HG02763 (cell line): ENCODE measurements at regions not wholly inside any gene's neighbourhood (a gene's known extent, or its start where the extent isn't known, plus 50 kb on each side); places are given as distances from the start of the nearest gene placed in this dataset.
"Not testable (repeated sequence)": the region's sequence is repeated elsewhere in the genome, so short reads cannot be mapped to it uniquely, and the experiment has no call there.

Source experiments
- ATAC-seq: cut with Tn5 transposase; IDR thresholded peaks from one replicate; pipeline ENCODE4 v1.9.1; 2021; ENCODE audit warnings: mild to moderate bottlenecking, moderate library complexity; ENCODE audit not compliant: unreplicated experiment

DNA sequence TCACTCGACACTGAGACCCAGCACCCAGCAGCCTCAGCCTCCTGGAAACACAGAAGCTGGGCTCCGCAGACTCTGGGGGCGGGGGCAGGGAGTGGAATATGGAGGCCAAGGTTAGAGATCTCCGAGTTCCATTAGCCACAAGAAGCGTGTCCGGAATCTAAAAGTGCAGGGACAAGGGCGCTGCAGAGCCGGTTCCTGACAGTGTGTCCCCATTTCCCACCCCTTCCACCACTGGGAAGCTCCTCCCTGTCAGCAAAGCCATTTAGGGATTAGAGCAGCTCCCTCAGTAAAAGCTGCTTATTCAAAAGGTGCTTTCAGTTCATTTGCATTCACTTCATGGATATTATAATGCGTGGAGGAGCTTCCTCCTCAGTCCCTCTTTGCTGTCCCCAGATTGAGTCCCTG is 74.1 kb upstream of the HSPA9 start:
- ATAC-seq: no peak

GRCh38 chr5:138648841-138649240 is 73.6 kb upstream of the HSPA9 start:
- ATAC-seq: no peak

- no peak for ATAC-seq
Observed at GRCh38 chr5:138647794-138648410, 72.7 kb upstream of the HSPA9 start.

DNA sequence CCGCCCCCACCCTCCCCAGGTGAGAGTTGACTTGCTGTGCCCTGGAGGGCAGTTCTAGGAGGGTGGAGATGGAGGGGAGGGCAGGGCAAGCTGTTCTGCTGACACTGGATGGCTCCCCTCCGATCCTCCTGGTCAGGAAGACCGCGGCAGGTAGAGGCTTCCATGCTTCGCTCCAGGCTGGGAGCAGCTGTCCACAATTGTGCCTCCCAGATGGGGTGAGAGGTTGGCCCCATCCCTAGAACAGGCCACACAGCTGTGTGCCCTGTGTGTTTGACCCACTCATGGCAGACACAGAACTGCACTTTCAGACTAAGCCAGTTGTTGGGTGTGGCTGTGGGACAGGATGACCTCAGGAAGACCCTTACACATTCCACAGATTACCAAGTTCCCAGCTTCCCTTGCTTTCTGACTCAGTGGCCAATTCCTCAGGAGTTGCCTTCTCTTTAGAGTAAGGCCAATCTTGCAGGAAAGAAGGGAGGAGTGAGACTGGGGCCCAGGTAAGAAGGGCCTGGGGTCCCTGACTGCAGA is 72.1 kb upstream of the HSPA9 start:
- ATAC-seq: no peak

- no peak for ATAC-seq
Observed at GRCh38 chr5:138646671-138647070, 71.5 kb upstream of the HSPA9 start.

DNA sequence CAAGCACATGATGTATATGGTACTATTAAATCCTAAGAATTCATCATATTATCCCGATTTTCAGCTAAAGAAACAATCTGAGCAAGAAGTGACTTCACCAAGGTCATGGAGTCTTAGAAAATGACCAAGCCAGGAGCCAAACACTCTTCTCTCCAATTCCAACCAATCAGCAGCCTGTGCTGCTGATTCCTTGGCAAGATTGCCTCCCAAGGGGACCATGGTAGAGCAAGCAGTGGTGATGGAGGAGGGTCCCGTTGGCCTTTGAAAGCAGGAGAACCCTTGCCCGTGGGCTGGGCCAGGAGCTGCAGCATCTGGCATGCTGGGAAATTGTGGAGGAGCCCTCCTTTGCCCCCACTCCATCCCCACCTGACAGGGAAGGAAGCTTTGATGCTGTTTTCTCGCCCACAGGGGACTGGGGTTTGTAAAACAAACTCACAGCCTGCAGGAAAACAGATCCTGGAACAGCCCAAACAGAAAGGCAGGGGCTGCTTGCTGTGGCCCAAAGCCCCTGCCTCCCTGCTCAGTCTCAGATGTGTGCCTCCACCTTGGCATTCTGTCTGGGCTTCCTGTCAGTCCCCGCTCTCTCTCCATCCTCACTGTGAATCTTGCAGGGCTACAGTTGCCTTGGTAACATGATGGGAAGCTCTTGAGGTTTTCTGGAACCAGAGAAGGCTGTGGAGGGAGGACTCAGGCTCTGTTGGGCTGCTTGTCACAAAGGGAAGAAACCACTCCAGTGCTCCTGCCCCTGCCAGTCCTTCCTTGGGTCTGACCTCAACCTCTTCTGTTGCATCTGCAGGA is 70.8 kb upstream of the HSPA9 start:
- ATAC-seq: no peak

DNA sequence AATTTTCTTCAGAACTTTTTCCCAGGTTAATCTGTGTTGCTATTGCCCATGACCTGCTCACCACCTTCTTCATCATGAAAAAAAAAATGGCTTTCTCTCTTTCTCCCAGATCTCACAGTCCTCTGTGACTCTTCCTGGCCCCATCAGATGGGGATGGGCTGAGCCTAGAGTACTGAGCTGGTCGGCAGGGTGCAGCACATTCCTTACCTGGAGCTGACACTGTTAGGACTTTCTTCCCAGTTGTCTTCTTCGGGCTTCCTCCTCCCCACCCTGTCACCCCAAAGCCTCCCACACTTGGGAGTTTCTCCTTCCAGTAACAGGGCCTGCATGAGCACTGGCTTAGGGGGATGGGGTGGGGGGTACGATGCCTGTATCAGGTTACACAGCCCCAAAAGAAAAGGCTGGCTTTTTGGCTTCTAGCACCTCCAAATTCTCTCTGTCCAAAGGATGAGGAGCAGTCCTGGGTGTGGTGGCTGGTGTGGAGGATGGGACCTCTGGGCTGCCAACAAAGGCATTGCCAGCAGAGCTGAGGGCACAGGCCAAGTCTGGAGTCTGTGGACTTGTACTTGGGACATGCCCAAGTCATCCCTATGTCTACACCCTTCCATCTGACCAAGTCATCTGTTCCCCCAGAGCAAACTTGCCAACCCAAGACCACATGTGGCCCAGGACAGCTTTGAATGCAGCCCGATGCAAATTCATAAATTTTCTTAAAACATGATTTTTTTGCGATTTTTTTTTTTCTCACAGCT is 68.0 kb upstream of the HSPA9 start:
- no peak for ATAC-seq

DNA sequence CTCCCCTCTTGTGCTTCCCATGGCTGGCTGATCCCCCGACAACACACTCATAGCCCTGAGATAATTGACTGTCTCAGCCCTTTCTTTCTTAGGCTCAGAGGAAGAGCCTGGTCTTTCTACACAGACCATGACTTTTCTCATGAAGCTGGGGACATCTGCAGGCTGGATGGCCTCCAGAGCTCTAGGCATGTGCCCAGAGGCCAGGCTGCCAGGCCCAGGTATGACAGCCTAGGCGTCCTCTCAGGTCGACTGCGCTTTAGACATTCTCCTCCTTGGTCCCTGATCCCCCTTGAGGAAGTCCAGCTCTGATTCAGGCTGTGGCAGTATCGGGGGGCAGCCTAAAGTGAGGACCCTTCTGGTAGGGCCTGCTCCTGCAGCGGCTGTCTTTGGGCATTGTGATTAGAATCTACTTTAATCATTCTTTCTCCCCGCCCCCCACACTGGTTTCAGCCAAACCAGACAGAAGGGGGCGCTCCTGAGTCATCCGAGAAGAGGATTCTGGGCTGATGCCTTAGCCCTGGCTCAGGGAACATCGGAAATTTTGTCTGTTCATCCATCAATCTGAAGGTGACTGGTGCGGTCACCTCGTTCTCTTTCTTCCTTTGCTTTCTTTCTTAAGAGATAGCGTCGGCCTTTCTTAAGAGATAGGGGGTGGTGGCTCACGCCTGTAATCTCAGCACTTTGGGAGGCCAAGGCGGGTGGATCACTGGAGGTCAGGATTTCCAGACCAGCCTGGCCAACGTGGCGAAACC is 66.5 kb upstream of the HSPA9 start:
- no peak for ATAC-seq

- no peak for ATAC-seq
Observed at GRCh38 chr5:138640646-138641254, 65.5 kb upstream of the HSPA9 start.

DNA sequence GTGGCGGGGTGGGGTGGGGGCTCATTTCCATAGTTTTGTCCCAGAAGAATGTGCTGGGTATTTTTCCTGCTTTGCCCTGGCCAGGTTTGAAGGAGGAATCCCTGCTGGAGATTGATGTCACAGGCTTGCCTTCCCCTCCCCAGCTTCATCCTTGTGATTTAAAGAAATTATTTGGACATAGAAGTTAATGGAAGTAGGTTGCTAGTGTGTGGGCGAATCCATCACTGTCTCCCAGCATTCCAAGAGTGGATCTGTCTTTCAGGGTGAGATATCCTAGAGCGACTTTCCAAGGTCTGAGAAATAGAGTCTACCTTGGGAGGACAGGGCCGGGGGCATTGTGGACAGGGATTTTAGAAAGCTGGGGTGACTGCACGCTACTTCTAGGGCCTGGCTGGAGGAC is 64.9 kb upstream of the HSPA9 start:
- no peak for ATAC-seq

GRCh38 chr5:138639326-138639725 is 64.1 kb upstream of the HSPA9 start:
- ATAC-seq: no peak

- no peak for ATAC-seq
Observed at GRCh38 chr5:138637256-138637655, 62.1 kb upstream of the HSPA9 start.

GRCh38 chr5:138636398-138636944 is 61.3 kb upstream of the HSPA9 start:
- ATAC-seq: no peak

- ATAC-seq: no peak
Observed at GRCh38 chr5:138635708-138636107, 60.5 kb upstream of the HSPA9 start.

- ATAC-seq: no peak
Observed at GRCh38 chr5:138635265-138635664, 60.1 kb upstream of the HSPA9 start.

GRCh38 chr5:138634804-138635203 is 59.6 kb upstream of the HSPA9 start:
- ATAC-seq: not testable (repeated sequence)

- no peak for ATAC-seq
Observed at GRCh38 chr5:138632900-138633489, 57.8 kb upstream of the HSPA9 start.

DNA sequence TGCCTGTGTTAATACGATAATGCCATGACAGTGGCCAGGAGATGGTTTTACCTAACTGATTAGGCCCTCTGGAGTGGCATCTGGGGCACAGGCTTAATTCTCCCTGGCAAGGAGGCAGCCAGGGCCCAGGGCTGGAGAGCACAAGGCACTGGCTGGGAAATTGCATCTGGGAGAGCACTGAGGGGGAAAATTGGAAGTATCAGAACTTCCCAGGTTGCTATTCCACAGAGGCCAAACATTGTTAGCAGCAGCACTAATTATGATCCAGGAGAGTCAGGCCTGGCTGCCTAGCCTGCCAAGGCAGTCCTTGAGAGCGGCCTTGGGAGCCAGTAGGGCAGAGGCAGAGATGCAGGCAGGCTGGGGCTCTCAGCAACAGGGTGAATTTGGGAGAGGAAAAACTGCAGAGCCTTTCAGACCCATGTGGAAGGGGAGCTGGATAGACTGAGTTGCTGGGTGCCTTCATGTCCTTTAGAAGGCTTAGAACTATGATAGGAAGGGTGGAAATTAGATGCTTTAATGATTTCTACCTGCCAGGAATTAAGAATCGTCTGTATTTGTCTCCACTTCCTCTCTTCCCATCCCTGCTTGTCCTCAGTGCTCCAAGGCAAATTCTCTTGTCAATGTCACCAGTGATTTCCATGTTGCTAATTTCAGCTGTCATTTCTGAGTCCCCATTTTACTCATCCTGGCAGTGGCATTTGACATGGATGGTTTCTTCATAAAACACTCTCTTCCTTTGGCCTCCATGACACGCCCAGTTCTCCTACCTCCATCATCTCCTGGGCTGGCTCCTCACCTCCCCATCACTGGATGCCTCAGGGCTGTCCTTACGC is 56.1 kb upstream of the HSPA9 start:
- ATAC-seq: no peak

DNA sequence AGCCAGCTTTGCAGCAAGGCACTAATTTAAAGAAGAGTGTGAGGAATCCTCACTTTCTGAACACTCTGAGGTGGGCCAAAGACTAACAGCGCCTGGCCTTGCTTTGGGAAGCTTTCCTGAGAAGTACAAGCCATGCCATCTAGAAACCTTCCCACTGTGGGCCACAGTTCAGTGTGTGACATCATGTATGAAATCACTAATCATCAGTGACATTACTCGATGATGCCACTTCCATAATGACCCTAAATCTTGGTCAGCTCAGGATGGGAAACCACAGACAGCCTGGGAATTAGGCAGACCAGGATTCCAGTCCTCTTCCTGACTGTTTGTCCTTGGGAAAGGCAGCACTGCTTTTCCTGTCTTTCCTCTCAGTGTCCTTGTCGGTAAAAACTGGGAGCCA is 54.2 kb upstream of the HSPA9 start:
- ATAC-seq: no peak
